IMR-90 (cell line): ENCODE measurements at regions not wholly inside any gene's neighbourhood (a gene's known extent, or its start where the extent isn't known, plus 50 kb on each side); places are given as distances from the start of the nearest gene placed in this dataset.

Experiments used
- ATAC-seq: fragments of 200-7000 bp; cut with Tn5 transposase; 2 replicates; pipeline ENCODE4 v1.9.1; 2020; ENCODE audit warnings: low read depth, mild to moderate bottlenecking, moderate library complexity
- BruUV-seq: library from RNA; stranded (reverse); fragments of 400-500 nt; replicated peaks from 2 replicates; lab custom pipeline; 2021; lab: Mats Ljungman, UMichigan
- CTCF ChIA-PET: fragments of 300-600 bp; formaldehyde crosslinking; extraction: SDS; loops from one replicate; lab custom pipeline; 2021; ENCODE audit warnings: antibody characterized with exemption; lab: Yijun Ruan, JAX
- POLR2A ChIA-PET: fragments of 300-600 bp; sonication (Branson Sonifier 250); formaldehyde crosslinking; loops from one replicate; lab custom pipeline; 2022; ENCODE audit warnings: antibody characterized with exemption; ENCODE audit not compliant: unreplicated experiment; lab: Charles Lee
- DNase-seq: peaks from one replicate; pipeline ENCODE4 v3.0.0; 2013
- H2AFZ ChIP-seq: replicated peaks from 2 replicates; pipeline ENCODE3; 2013; ENCODE audit warnings: low read length, mild to moderate bottlenecking; ENCODE audit not compliant: poor library complexity
- H2AK5ac ChIP-seq: 2 replicates; pipeline ENCODE4 v1.6.1; 2013; ENCODE audit warnings: low read depth, low read length, inconsistent platforms
- H2AK9ac ChIP-seq: replicated peaks from 2 replicates; pipeline ENCODE3; 2013; ENCODE audit warnings: mild to moderate bottlenecking, low read depth, low read length, moderate library complexity; ENCODE audit not compliant: poor library complexity
- H2BK120ac ChIP-seq: 2 replicates; pipeline ENCODE4 v1.6.1; 2013; ENCODE audit warnings: low read depth, low read length, inconsistent platforms
- H2BK15ac ChIP-seq: 3 replicates; pipeline ENCODE4 v1.6.1; 2013; ENCODE audit warnings: low read depth, low read length, inconsistent platforms
- H2BK20ac ChIP-seq: 2 replicates; pipeline ENCODE4 v1.6.1; 2013; ENCODE audit warnings: low read depth, mild to moderate bottlenecking, inconsistent platforms, low read length, moderate library complexity
- H2BK5ac ChIP-seq: 2 replicates; pipeline ENCODE4 v1.6.1; 2013; ENCODE audit warnings: mild to moderate bottlenecking, low read depth, low read length, inconsistent platforms; ENCODE audit not compliant: poor library complexity, severe bottlenecking
- H3K14ac ChIP-seq: replicated peaks from 2 replicates; pipeline ENCODE4 v1.6.1; 2013; ENCODE audit warnings: low read depth, low read length, inconsistent platforms
- H3K18ac ChIP-seq: 2 replicates; pipeline ENCODE4 v1.6.1; 2013; ENCODE audit warnings: low read depth, low read length, control low read depth
- H3K23ac ChIP-seq: 2 replicates; pipeline ENCODE4 v1.6.1; 2013; ENCODE audit warnings: low read depth, low read length, inconsistent platforms
- H3K27ac ChIP-seq: 2 replicates; pipeline ENCODE4 v1.5.1; 2013; ENCODE audit warnings: mild to moderate bottlenecking, control low read depth, low read length; ENCODE audit not compliant: insufficient read depth
- H3K27me3 ChIP-seq: 2 replicates; pipeline ENCODE4 v1.6.1; 2013; ENCODE audit warnings: low read length; ENCODE audit not compliant: control insufficient read depth, insufficient read depth
- H3K36me3 ChIP-seq: 2 replicates; pipeline ENCODE4 v1.6.1; 2013; ENCODE audit warnings: low read length, mixed read lengths; ENCODE audit not compliant: control insufficient read depth, insufficient read depth
- H3K4ac ChIP-seq: 2 replicates; pipeline ENCODE4 v1.6.1; 2013; ENCODE audit warnings: low read depth, low read length, inconsistent platforms
- H3K4me1 ChIP-seq: 2 replicates; pipeline ENCODE4 v1.6.1; 2013; ENCODE audit warnings: low read length, mixed read lengths; ENCODE audit not compliant: control insufficient read depth, insufficient read depth
- H3K4me2 ChIP-seq: 2 replicates; pipeline ENCODE4 v1.6.1; 2013; ENCODE audit warnings: low read depth, mild to moderate bottlenecking, control low read depth, low read length, moderate library complexity
- H3K4me3 ChIP-seq: 2 replicates; pipeline ENCODE4 v1.5.1; 2013; ENCODE audit warnings: low read depth, mild to moderate bottlenecking, control low read depth, low read length, moderate library complexity; ENCODE audit not compliant: insufficient read depth
- H3K56ac ChIP-seq: 2 replicates; pipeline ENCODE4 v1.6.1; 2013; ENCODE audit warnings: low read length, inconsistent platforms; ENCODE audit not compliant: insufficient read depth; ENCODE audit errors: extremely low read depth
- H3K79me1 ChIP-seq, 2 experiments: 2 replicates each; pipeline ENCODE4 v1.6.1; 2013; ENCODE audit warnings: low read length in 2 of 2, inconsistent platforms in 1 of 2, low read depth in 1 of 2
- H3K9ac ChIP-seq: 2 replicates; pipeline ENCODE4 v1.6.1; 2013; ENCODE audit warnings: low read depth, low read length, control low read depth
- H3K9me1 ChIP-seq: 2 replicates; pipeline ENCODE4 v1.6.1; 2013; ENCODE audit warnings: low read length, inconsistent platforms; ENCODE audit not compliant: insufficient read depth
- H3K9me3 ChIP-seq: 2 replicates; pipeline ENCODE4 v1.6.1; 2013; ENCODE audit warnings: low read length; ENCODE audit not compliant: control insufficient read depth, insufficient read depth
- H4K20me1 ChIP-seq: 2 replicates; pipeline ENCODE4 v1.6.1; 2013; ENCODE audit warnings: low read length, inconsistent platforms; ENCODE audit not compliant: insufficient read depth
- H4K5ac ChIP-seq: 2 replicates; pipeline ENCODE4 v1.6.1; 2013; ENCODE audit warnings: mild to moderate bottlenecking, low read depth, low read length, control low read depth
- H4K8ac ChIP-seq, 2 experiments: 2 replicates each; pipeline ENCODE4 v1.6.1; 2013; ENCODE audit warnings: low read depth in 2 of 2, low read length in 2 of 2, control low read depth in 1 of 2, inconsistent platforms in 1 of 2
- H4K91ac ChIP-seq: 2 replicates; pipeline ENCODE4 v1.6.1; 2013; ENCODE audit warnings: low read depth, low read length, inconsistent platforms; ENCODE audit not compliant: insufficient read depth
- BHLHE40 ChIP-seq: fragments of 150-350 bp; IDR thresholded peaks from 2 replicates; pipeline ENCODE4 v1.6.1; 2016; ENCODE audit warnings: mild to moderate bottlenecking, low read depth, low read length
- CEBPB ChIP-seq: IDR thresholded peaks from 2 replicates; pipeline ENCODE4 v1.6.1; 2012; ENCODE audit warnings: low read depth, low read length, improper control_type of control experiment
- CHD1 ChIP-seq: IDR thresholded peaks from 2 replicates; pipeline ENCODE4 v1.6.1; 2012; ENCODE audit warnings: low read depth, low read length, improper control_type of control experiment
- MAZ ChIP-seq: IDR thresholded peaks from 2 replicates; pipeline ENCODE4 v1.6.1; 2012; ENCODE audit warnings: low read depth, mild to moderate bottlenecking, low read length, improper control_type of control experiment, moderate library complexity, borderline replicate concordance
- MXI1 ChIP-seq: IDR thresholded peaks from 2 replicates; pipeline ENCODE4 v1.6.1; 2012; ENCODE audit warnings: low read depth, mild to moderate bottlenecking, low read length, moderate library complexity, borderline replicate concordance
- NFE2L2 ChIP-seq: fragments of 150-350 bp; IDR thresholded peaks from 2 replicates; pipeline ENCODE4 v1.6.1; 2016; ENCODE audit warnings: low read depth, mild to moderate bottlenecking, low read length
- RFX5 ChIP-seq: IDR thresholded peaks from 2 replicates; pipeline ENCODE4 v1.8.0; 2012; ENCODE audit warnings: low read depth, mild to moderate bottlenecking, low read length, moderate library complexity
- WGBS, 2 experiments: methylation state at CpG; one replicate each; pipeline versions ENCODE4 v1.1.5 to v1.1.7; 2013; ENCODE audit warnings: missing lambda C conversion rate in 2 of 2; ENCODE audit not compliant: insufficient read length in 1 of 2; ENCODE audit errors: extremely low coverage in 2 of 2; 5-methylcytosine and 5-hydroxymethylcytosine counted together
- dilution Hi-C: fragments of 300-500 bp; cut with HindIII; formaldehyde crosslinking; loops from one replicate; pipeline ENCODE4 v1.14.3; 2018; ENCODE audit warnings: low sequenced_read_pairs; ENCODE audit not compliant: unreplicated experiment
- in situ Hi-C: fragments of 300-500 bp; cut with MboI; formaldehyde crosslinking; loops from 3 replicates; pipeline ENCODE4 v1.14.3; 2019; ENCODE audit warnings: low sequenced_read_pairs, inconsistent platforms, mixed read lengths
- intact Hi-C: fragments of 100-400 bp; cut with micrococcal nuclease; formaldehyde crosslinking; loops from 2 replicates; pipeline ENCODE4 v1.10.0; 2022
- TF ChIP-seq, protein P1 (sequence below): fragments of 150-350 bp; IDR thresholded peaks from 2 replicates; pipeline ENCODE4 v1.6.1; 2017; ENCODE audit warnings: mild to moderate bottlenecking, antibody characterized with exemption, low read length, low read depth
- TF ChIP-seq, protein P2 (sequence below): fragments of 150-350 bp; IDR thresholded peaks from 2 replicates; pipeline ENCODE4 v1.6.1; 2016; ENCODE audit warnings: low read depth, mild to moderate bottlenecking, low read length, moderate library complexity, borderline replicate concordance

DNA sequence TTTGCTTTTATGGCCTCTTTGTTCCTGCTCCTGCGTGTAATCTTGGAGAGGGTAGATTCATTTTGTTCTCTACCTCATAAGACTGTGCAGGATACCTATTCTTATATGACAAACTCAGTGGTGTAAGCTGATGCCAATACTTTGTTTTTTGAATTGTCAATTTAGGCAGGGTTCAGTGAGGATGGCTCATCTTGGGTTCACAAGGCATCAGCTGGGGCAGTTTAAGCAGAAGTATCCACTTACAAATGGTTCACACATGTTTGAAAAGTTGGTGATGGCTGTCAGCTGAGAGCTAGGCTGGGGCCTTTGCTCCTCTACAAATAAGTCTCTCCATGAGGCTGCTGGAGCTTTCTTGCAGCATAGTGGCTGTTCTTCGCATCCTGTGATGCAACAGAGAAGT, 920.6 kb upstream of the PIK3C3 start:
- TF ChIP-seq MAZ (no peak), NFE2L2 (no peak), CEBPB (no peak), RFX5 (no peak), MXI1 (no peak), BHLHE40 (no peak), CHD1 (no peak)
- TF ChIP-seq, protein P1, sequence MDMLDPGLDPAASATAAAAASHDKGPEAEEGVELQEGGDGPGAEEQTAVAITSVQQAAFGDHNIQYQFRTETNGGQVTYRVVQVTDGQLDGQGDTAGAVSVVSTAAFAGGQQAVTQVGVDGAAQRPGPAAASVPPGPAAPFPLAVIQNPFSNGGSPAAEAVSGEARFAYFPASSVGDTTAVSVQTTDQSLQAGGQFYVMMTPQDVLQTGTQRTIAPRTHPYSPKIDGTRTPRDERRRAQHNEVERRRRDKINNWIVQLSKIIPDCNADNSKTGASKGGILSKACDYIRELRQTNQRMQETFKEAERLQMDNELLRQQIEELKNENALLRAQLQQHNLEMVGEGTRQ: no peak
- TF ChIP-seq, protein P2, sequence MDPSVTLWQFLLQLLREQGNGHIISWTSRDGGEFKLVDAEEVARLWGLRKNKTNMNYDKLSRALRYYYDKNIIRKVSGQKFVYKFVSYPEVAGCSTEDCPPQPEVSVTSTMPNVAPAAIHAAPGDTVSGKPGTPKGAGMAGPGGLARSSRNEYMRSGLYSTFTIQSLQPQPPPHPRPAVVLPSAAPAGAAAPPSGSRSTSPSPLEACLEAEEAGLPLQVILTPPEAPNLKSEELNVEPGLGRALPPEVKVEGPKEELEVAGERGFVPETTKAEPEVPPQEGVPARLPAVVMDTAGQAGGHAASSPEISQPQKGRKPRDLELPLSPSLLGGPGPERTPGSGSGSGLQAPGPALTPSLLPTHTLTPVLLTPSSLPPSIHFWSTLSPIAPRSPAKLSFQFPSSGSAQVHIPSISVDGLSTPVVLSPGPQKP: no peak
- H3K4me3 ChIP-seq: no peak overlapping the region
- intact Hi-C loops: no loop called here
- no peak overlapping the region for H3K4ac ChIP-seq
- in situ Hi-C loops: no loop called here
- ChIA-PET CTCF (no interaction called here), POLR2A (no interaction called here)
- H2BK20ac ChIP-seq: no peak overlapping the region
- H3K36me3 ChIP-seq: no peaks in the 10 kb centered on the region
- no peak overlapping the region for H4K5ac ChIP-seq
- no peaks in the 10 kb centered on the region for H3K9me1 ChIP-seq
- no peak overlapping the region for H2BK15ac ChIP-seq
- no peak overlapping the region for H4K8ac ChIP-seq
- no CpG with 5 or more reads among the region's 2 CpGs for WGBS, 2 experiments
- dilution Hi-C loops: no loop called here
- no peaks in the 10 kb centered on the region for H3K27me3 ChIP-seq
- no peak overlapping the region for H3K4me2 ChIP-seq
- H3K23ac ChIP-seq: no peak overlapping the region
- H3K14ac ChIP-seq: no peak overlapping the region
- DNase-seq: no peak
- H3K56ac ChIP-seq: no peak overlapping the region
- H3K9ac ChIP-seq: no peak overlapping the region
- H3K79me1 ChIP-seq: no peaks in the 10 kb centered on the region
- BruUV-seq: no TSS peak
- ATAC-seq: no peak
- H2AFZ ChIP-seq: no peak overlapping the region
- no peaks in the 10 kb centered on the region for H4K20me1 ChIP-seq
- H3K4me1 ChIP-seq: no peaks in the 10 kb centered on the region
- no peak overlapping the region for H2BK5ac ChIP-seq
- H3K9me3 ChIP-seq: no peaks in the 10 kb centered on the region
- no peak overlapping the region for H2AK5ac ChIP-seq
- no peak overlapping the region for H2AK9ac ChIP-seq
- H4K91ac ChIP-seq: no peak overlapping the region
- H3K18ac ChIP-seq: no peak overlapping the region
- H2BK120ac ChIP-seq: no peak overlapping the region
- H3K27ac ChIP-seq: no peak overlapping the region
